OCI-LY7 (cell line): ENCODE measurements at regions not wholly inside any gene's neighbourhood (a gene's known extent, or its start where the extent isn't known, plus 50 kb on each side); places are given as distances from the start of the nearest gene placed in this dataset.

ENCODE experiments used
- EZH2phosphoT487 ChIP-seq: fragments of 200-600 bp; sonication (generic); IDR thresholded peaks from 2 replicates; pipeline ENCODE4 v1.6.1; 2018; ENCODE audit warnings: low read depth, borderline replicate concordance, mild to moderate bottlenecking, mixed run types, antibody characterized with exemption, low read length, moderate library complexity, mixed read lengths
- TF ChIP-seq, protein P1 (sequence below): fragments of 200-600 bp; sonication (generic); conservative IDR thresholded peaks from 2 replicates; pipeline ENCODE4 v1.5.1; 2014; ENCODE audit warnings: mild to moderate bottlenecking, antibody characterized with exemption, low read length, moderate library complexity, mixed read lengths

DNA sequence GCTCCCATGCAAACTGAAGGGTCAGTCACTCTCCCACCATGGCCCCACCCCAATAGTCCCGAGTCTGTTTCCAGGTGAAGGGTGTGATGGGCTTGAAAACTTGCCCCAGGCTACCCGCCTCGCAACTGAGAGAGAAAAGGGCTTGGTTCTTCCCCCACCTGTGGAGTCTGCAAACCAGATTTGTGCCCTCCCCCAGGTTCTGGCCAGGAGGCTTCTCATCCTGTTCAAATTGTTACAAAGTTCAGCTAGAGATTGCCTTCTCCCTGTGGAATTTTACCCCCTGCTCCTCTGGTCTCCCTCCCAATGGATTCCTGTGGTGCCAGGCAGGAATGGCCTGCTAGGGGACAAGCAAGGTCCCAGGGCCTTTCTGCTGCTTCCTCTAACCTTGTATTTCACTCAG, 93.1 kb upstream of the ACO1 start:
- TF ChIP-seq, protein P1, sequence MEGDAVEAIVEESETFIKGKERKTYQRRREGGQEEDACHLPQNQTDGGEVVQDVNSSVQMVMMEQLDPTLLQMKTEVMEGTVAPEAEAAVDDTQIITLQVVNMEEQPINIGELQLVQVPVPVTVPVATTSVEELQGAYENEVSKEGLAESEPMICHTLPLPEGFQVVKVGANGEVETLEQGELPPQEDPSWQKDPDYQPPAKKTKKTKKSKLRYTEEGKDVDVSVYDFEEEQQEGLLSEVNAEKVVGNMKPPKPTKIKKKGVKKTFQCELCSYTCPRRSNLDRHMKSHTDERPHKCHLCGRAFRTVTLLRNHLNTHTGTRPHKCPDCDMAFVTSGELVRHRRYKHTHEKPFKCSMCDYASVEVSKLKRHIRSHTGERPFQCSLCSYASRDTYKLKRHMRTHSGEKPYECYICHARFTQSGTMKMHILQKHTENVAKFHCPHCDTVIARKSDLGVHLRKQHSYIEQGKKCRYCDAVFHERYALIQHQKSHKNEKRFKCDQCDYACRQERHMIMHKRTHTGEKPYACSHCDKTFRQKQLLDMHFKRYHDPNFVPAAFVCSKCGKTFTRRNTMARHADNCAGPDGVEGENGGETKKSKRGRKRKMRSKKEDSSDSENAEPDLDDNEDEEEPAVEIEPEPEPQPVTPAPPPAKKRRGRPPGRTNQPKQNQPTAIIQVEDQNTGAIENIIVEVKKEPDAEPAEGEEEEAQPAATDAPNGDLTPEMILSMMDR: no peak
- no peak for TF ChIP-seq EZH2phosphoT487
